ENCODE measurements at regions not wholly inside any gene's neighbourhood (a gene's known extent, or its start where the extent isn't known, plus 50 kb on each side); places are given as distances from the start of the nearest gene placed in this dataset.

DNA sequence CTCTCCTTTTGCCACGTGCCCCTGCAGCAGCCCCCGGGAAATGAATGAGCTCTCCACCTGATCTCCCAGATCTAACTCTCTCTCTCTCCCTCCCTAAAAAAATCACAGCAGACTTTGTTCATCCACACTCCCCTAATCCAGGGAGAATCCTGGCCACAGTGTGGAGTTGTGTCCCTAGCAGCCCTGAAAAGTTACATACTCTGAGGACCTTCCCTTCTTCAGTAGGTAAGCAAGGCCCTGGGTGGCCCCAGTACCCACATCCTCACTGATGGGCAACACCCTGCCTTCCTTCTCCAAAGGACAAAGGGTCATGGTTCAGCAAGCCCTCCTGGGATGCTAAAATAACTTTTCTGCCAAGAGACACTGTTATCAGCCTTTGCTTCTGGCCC lies 76.9 kb upstream of the GLI2 start:
- intact Hi-C loops (cut with micrococcal nuclease) (no loop called here), in situ Hi-C loops (cut with MboI) (no loop called here)
- ATAC-seq (no peak), DNase-seq (ENCODE audit: extremely low read depth in 1 of 4, low spot score in 3 of 4) (no peak), FAIRE-seq (no peak)
- Histone ChIP-seq H4K20me1 (replicated peaks; ENCODE audit: control insufficient read depth, insufficient read depth, low read length) (no peaks in the 10 kb centered on the region), H3K27ac (ENCODE audit: extremely low read depth, low read depth, low read length) (no peak overlapping the region), H3K9me1 (ENCODE audit: control insufficient read depth, insufficient read depth, low read length) (no peaks in the 10 kb centered on the region), H3K79me2 (ENCODE audit: control insufficient read depth, insufficient read depth, low read length) (no peaks in the 10 kb centered on the region), H3K4me1 (replicated peaks in 1 of 2; ENCODE audit: control insufficient read depth in 2 of 2, insufficient read depth in 2 of 2, low read length in 2 of 2) (no peaks in the 10 kb centered on the region), H3K4me2 (ENCODE audit: insufficient read depth, low read length) (no peak overlapping the region), H2AFZ (ENCODE audit: low read depth, low read length) (no peak overlapping the region), H3K4me3 (no peak overlapping the region), H3K9ac (ENCODE audit: insufficient read depth in 1 of 2, low read depth in 2 of 2, low read length in 2 of 2) (no peak overlapping the region), H3K9me3 (replicated peaks; ENCODE audit: control insufficient read depth, insufficient read depth, low read depth, low read length) (no peaks in the 10 kb centered on the region), H3K36me3 (ENCODE audit: control insufficient read depth, insufficient read depth, low read length) (no peaks in the 10 kb centered on the region), H3K27me3 (ENCODE audit: control insufficient read depth in 2 of 2, insufficient read depth in 2 of 2, low read length in 2 of 2) (peaks cover 4 to 34% of the 10 kb centered on the region in 2 experiments; a peak in 3 of 5 replicates)
- POLR2A ChIA-PET: interaction anchor here (1.0 kb wide), 1 partner anchor 11 kb away, joined by 3 read pairs; no protein-coding TSS in a partner anchor
- BruUV-seq (replicated peaks): no TSS peak
- 0% methylated on average over 2 of the region's 2 CpGs for WGBS (ENCODE audit: insufficient coverage, low coverage, missing lambda C conversion rate)
- CTCF ChIA-PET (ENCODE audit: low intra/inter-chr PET ratio): no interaction called here
- TF ChIP-seq BRD9 (IDR thresholded peaks at IDR 0.05; ENCODE audit: low read depth, partially characterized antibody): no peak
- TF ChIP-seq KLF1 (tag; IDR thresholded peaks at IDR 0.05): no peak
- no peak for TF ChIP-seq CEBPG (CRISPR knock-in tag; IDR thresholded peaks at IDR 0.05)
- TF ChIP-seq CEBPG (tag; conservative IDR thresholded peaks at IDR 0.05 in 1 of 2, IDR thresholded peaks at IDR 0.05 in 1 of 2): no peak

DNA sequence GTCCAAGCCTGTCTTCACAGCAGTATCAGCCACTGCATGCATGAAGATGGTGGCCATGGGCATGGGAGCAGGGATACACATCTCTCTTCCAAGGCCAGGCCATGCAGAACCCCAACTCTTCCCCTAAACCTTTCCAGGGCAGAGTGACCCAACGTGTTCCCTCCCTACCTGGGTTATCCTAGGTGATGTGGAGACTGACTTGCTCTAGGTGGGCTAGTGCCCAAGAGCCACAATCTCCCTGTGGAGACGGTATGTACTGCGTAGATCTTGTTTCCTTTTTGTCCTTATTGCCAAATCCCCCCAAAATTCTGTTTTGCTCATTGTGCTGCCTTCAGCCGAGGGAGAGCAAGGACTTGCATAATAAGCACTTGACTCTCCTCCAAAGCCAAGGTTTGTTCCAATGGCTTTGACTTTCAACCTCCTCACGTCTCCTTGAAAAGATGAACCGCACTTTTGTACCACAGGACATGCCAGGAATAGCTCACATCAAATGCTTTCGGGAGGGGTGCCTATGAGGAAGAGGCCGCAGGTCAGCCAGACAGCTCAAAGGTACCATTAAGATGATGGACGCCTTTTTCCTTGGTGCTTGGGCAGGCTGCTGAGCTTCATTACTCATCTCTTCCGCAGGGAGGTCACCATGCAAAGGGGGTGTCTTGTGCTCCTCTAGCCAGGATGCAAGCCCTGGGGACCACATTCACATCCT lies 76.2 kb upstream of the GLI2 start:
- no peaks in the 10 kb centered on the region for H3K4me1 ChIP-seq (replicated peaks in 1 of 2; ENCODE audit: control insufficient read depth in 2 of 2, insufficient read depth in 2 of 2, low read length in 2 of 2)
- in situ Hi-C loops (cut with MboI): no loop called here
- no peak for FAIRE-seq
- no peak overlapping the region for H3K9ac ChIP-seq (ENCODE audit: insufficient read depth in 1 of 2, low read depth in 2 of 2, low read length in 2 of 2)
- WGBS (ENCODE audit: insufficient coverage, low coverage, missing lambda C conversion rate): under 1% methylated on average over 10 of the region's 10 CpGs
- no peak overlapping the region for H3K4me3 ChIP-seq
- H3K27ac ChIP-seq (ENCODE audit: extremely low read depth, low read depth, low read length): no peak overlapping the region
- H3K9me1 ChIP-seq (ENCODE audit: control insufficient read depth, insufficient read depth, low read length): no peaks in the 10 kb centered on the region
- H4K20me1 ChIP-seq (replicated peaks; ENCODE audit: control insufficient read depth, insufficient read depth, low read length): no peaks in the 10 kb centered on the region
- ChIA-PET CTCF (ENCODE audit: low intra/inter-chr PET ratio) (no interaction called here), POLR2A (no interaction called here)
- H3K36me3 ChIP-seq (ENCODE audit: control insufficient read depth, insufficient read depth, low read length): no peaks in the 10 kb centered on the region
- intact Hi-C loops (cut with micrococcal nuclease): no loop called here
- no TSS peak for BruUV-seq (replicated peaks)
- H3K79me2 ChIP-seq (ENCODE audit: control insufficient read depth, insufficient read depth, low read length): no peaks in the 10 kb centered on the region
- H3K27me3 ChIP-seq (ENCODE audit: control insufficient read depth in 2 of 2, insufficient read depth in 2 of 2, low read length in 2 of 2): peaks cover 4 to 34% of the 10 kb centered on the region in 2 experiments; a peak in 3 of 5 replicates
- H2AFZ ChIP-seq (ENCODE audit: low read depth, low read length): no peak overlapping the region
- no peak for DNase-seq (ENCODE audit: extremely low read depth in 1 of 4, low spot score in 3 of 4)
- no peaks in the 10 kb centered on the region for H3K9me3 ChIP-seq (replicated peaks; ENCODE audit: control insufficient read depth, insufficient read depth, low read depth, low read length)
- no peak for ATAC-seq
- H3K4me2 ChIP-seq (ENCODE audit: insufficient read depth, low read length): no peak overlapping the region
- TF ChIP-seq, protein P1, sequence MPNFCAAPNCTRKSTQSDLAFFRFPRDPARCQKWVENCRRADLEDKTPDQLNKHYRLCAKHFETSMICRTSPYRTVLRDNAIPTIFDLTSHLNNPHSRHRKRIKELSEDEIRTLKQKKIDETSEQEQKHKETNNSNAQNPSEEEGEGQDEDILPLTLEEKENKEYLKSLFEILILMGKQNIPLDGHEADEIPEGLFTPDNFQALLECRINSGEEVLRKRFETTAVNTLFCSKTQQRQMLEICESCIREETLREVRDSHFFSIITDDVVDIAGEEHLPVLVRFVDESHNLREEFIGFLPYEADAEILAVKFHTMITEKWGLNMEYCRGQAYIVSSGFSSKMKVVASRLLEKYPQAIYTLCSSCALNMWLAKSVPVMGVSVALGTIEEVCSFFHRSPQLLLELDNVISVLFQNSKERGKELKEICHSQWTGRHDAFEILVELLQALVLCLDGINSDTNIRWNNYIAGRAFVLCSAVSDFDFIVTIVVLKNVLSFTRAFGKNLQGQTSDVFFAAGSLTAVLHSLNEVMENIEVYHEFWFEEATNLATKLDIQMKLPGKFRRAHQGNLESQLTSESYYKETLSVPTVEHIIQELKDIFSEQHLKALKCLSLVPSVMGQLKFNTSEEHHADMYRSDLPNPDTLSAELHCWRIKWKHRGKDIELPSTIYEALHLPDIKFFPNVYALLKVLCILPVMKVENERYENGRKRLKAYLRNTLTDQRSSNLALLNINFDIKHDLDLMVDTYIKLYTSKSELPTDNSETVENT (CRISPR knock-in tag; IDR thresholded peaks at IDR 0.05): no peak
- TF ChIP-seq, protein P2, sequence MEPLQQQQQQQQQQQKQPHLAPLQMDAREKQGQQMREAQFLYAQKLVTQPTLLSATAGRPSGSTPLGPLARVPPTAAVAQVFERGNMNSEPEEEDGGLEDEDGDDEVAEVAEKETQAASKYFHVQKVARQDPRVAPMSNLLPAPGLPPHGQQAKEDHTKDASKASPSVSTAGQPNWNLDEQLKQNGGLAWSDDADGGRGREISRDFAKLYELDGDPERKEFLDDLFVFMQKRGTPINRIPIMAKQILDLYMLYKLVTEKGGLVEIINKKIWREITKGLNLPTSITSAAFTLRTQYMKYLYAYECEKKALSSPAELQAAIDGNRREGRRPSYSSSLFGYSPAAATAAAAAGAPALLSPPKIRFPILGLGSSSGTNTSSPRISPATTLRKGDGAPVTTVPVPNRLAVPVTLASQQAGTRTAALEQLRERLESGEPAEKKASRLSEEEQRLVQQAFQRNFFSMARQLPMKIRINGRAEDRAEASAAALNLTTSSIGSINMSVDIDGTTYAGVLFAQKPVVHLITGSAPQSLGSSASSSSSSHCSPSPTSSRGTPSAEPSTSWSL (CRISPR knock-in tag; IDR thresholded peaks at IDR 0.05; ENCODE audit: borderline replicate concordance): no peak
- TF ChIP-seq LCOR (CRISPR knock-in tag; IDR thresholded peaks at IDR 0.05) (no peak), ARID1B (IDR thresholded peaks at IDR 0.05) (no peak), SMAD2 (IDR thresholded peaks at IDR 0.05; ENCODE audit: low read depth, low read length) (no peak), SRF (CRISPR knock-in tag; IDR thresholded peaks at IDR 0.05) (no peak)
- TF ChIP-seq, protein P3, sequence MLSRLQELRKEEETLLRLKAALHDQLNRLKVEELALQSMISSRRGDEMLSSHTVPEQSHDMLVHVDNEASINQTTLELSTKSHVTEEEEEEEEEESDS (CRISPR knock-in tag; IDR thresholded peaks at IDR 0.05): no peak
